ENCODE measurements at regions not wholly inside any gene's neighbourhood (a gene's known extent, or its start where the extent isn't known, plus 50 kb on each side); places are given as distances from the start of the nearest gene placed in this dataset.

DNA sequence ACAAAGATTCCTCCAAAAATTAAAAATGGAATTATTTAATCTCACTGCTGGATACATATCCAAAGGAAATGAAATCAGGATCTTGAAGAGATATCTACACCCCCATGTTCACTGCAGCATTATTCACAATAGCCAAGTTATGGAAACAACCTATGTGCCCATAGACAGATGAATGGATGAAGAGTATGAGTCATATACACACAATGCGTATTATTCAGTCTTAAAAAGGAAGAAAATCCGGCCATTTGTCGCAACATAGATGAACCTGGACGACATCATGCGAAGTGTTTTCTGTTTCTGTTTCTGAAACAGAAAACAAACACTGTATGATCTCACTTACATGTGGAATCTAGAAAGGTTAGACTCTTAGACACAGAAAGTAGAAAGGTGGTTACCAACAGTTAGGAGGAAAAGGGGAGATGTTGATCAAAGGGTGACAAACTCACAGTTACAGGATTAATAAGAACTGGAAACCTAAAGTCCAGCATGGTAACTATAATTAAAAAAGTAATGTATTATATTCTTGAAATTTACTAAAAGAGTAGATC lies 87.8 kb upstream of the ERBB4 start:
- no peak for DNase-seq (ENCODE audit: low spot score, unreplicated experiment)
- no peaks in the 10 kb centered on the region for H3K27me3 Mint-ChIP-seq
- H3K9me3 Mint-ChIP-seq (ENCODE audit: low read depth) = no peaks in the 10 kb centered on the region
- no peaks in the 10 kb centered on the region for H3K36me3 Mint-ChIP-seq (ENCODE audit: insufficient read depth)
- no peak overlapping the region for H3K27ac Mint-ChIP-seq
- TF ChIP-seq, protein P1, sequence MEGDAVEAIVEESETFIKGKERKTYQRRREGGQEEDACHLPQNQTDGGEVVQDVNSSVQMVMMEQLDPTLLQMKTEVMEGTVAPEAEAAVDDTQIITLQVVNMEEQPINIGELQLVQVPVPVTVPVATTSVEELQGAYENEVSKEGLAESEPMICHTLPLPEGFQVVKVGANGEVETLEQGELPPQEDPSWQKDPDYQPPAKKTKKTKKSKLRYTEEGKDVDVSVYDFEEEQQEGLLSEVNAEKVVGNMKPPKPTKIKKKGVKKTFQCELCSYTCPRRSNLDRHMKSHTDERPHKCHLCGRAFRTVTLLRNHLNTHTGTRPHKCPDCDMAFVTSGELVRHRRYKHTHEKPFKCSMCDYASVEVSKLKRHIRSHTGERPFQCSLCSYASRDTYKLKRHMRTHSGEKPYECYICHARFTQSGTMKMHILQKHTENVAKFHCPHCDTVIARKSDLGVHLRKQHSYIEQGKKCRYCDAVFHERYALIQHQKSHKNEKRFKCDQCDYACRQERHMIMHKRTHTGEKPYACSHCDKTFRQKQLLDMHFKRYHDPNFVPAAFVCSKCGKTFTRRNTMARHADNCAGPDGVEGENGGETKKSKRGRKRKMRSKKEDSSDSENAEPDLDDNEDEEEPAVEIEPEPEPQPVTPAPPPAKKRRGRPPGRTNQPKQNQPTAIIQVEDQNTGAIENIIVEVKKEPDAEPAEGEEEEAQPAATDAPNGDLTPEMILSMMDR (IDR thresholded peaks at IDR 0.05; ENCODE audit: unreplicated experiment) = no peak
- H3K4me3 Mint-ChIP-seq (ENCODE audit: low read depth) = no peak overlapping the region
- no peaks in the 10 kb centered on the region for H3K4me1 Mint-ChIP-seq (ENCODE audit: low read depth)

DNA sequence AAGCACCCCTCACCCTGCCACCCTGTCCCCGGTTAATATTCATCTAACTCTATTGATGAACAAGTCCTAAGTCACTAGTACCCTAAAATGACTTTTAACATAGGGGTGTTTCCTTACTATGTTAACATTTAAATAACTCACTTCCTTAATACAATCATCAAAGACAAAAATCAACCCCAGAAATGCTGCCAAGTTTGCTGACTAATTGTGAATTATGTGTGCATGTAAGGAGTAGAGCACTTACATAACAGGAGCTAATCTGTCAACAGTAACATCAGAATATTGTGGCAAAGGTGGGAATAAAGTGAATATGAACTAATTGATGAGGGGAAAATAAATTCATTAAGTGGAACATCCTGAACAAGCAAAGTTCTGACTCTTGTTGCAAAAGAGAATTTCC lies 81.4 kb upstream of the ERBB4 start:
- H3K27ac Mint-ChIP-seq = no peak overlapping the region
- DNase-seq (ENCODE audit: low spot score, unreplicated experiment) = no peak
- H3K27me3 Mint-ChIP-seq = no peaks in the 10 kb centered on the region
- H3K9me3 Mint-ChIP-seq (ENCODE audit: low read depth) = no peaks in the 10 kb centered on the region
- H3K36me3 Mint-ChIP-seq (ENCODE audit: insufficient read depth) = no peaks in the 10 kb centered on the region
- TF ChIP-seq, protein P1 (IDR thresholded peaks at IDR 0.05; ENCODE audit: unreplicated experiment) = no peak
- H3K4me1 Mint-ChIP-seq (ENCODE audit: low read depth) = no peaks in the 10 kb centered on the region
- H3K4me3 Mint-ChIP-seq (ENCODE audit: low read depth) = no peak overlapping the region

DNA sequence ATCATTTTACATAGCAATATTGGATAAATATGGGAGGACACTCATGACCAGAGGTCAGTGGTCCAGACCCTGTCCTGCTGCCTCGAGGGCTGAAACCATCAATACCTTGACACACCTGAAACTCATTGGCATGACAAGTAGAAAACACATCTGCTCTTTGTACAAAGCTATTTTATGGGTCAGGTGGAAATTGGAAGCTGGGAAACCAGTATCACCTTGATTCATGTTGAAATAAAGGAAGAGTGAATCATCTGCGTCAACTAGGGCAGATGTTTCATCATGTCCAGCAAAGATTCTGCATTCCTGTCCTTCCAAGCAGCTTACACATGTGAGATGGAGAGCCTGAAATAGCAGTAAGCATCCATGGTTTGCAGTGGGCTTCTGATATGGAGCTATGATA lies 80.0 kb upstream of the ERBB4 start:
- no peaks in the 10 kb centered on the region for H3K36me3 Mint-ChIP-seq (ENCODE audit: insufficient read depth)
- TF ChIP-seq, protein P1 (IDR thresholded peaks at IDR 0.05; ENCODE audit: unreplicated experiment) = no peak
- H3K27ac Mint-ChIP-seq = no peak overlapping the region
- H3K4me3 Mint-ChIP-seq (ENCODE audit: low read depth) = no peak overlapping the region
- no peaks in the 10 kb centered on the region for H3K4me1 Mint-ChIP-seq (ENCODE audit: low read depth)
- no peak for DNase-seq (ENCODE audit: low spot score, unreplicated experiment)
- H3K9me3 Mint-ChIP-seq (ENCODE audit: low read depth) = no peaks in the 10 kb centered on the region
- no peaks in the 10 kb centered on the region for H3K27me3 Mint-ChIP-seq

DNA sequence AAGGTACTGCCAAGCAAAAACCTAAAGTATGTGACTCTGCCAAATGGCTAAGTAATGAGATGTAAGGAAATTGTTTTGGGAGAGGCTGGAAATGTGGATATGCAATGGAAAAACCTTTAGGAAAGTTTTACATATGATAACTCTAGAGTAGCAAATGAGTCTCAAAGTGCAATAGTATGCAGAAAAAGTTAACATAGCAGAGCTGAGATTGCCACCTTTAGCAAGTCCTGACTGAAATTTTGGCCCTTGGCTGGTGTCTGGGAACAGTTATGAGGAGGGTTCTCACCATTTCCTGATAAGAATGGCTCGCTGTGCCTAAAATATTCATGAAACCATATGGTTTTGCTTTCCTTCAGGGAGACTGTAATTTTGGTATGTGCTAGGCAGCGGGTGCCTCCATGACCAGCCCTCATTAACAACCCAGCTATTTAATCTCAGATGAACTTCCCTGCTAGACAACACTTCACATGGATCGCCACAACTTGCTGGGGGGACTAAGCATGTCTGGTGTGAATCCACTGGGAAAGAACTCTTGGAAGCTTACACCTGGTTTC lies 72.3 kb upstream of the ERBB4 start:
- Mint-ChIP-seq H3K27me3 (peaks cover 13% of the 10 kb centered on the region), H3K36me3 (ENCODE audit: insufficient read depth) (no peaks in the 10 kb centered on the region), H3K9me3 (ENCODE audit: low read depth) (no peaks in the 10 kb centered on the region)

DNA sequence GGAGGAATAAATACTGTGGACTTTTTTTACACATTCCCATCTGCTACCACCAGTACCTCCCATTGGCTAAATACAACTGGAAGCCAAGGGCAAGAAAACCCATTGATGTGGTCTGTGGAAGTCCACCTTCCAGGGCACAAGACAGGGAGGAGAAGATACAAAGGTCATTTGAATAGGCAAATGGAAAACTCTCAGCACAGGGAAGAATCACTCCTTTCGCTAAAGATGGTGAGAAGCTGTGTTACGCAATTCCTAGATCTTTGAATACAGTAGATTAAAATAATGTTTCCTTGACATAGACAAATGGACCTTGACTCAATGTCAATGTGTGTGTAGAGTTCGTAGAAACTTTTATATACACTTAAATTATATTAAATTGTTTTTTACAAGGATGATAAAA lies 70.9 kb upstream of the ERBB4 start:
- Mint-ChIP-seq H3K27me3 (peaks cover 13% of the 10 kb centered on the region), H3K4me1 (ENCODE audit: low read depth) (no peaks in the 10 kb centered on the region), H3K27ac (no peak overlapping the region), H3K36me3 (ENCODE audit: insufficient read depth) (no peaks in the 10 kb centered on the region), H3K9me3 (ENCODE audit: low read depth) (no peaks in the 10 kb centered on the region), H3K4me3 (ENCODE audit: low read depth) (no peak overlapping the region)
- TF ChIP-seq, protein P1 (IDR thresholded peaks at IDR 0.05; ENCODE audit: unreplicated experiment) = no peak
- no peak for DNase-seq (ENCODE audit: low spot score, unreplicated experiment)

More for the DNA sequence above, 72.3 kb upstream of the ERBB4 start:
- no peak for DNase-seq (ENCODE audit: low spot score, unreplicated experiment)
- H3K27ac Mint-ChIP-seq = no peak overlapping the region
- TF ChIP-seq, protein P1 (IDR thresholded peaks at IDR 0.05; ENCODE audit: unreplicated experiment) = no peak
- no peaks in the 10 kb centered on the region for H3K4me1 Mint-ChIP-seq (ENCODE audit: low read depth)
- no peak overlapping the region for H3K4me3 Mint-ChIP-seq (ENCODE audit: low read depth)

Measured in progenitor cell of endocrine pancreas (in vitro differentiated cells).